H1 (cell line): ENCODE measurements at regions not wholly inside any gene's neighbourhood (a gene's known extent, or its start where the extent isn't known, plus 50 kb on each side); places are given as distances from the start of the nearest gene placed in this dataset.

Experiments
- BRCA1 ChIP-seq: IDR thresholded peaks from 2 replicates; pipeline ENCODE4 v1.6.1; 2012; ENCODE audit warnings: low read depth, low read length, improper control_type of control experiment
- PHF8 ChIP-seq: fragments of 200-600 bp; sonication (generic); conservative IDR thresholded peaks from 2 replicates; pipeline ENCODE4 v1.7.1; 2012; ENCODE audit warnings: low read depth, mild to moderate bottlenecking, inconsistent platforms, low read length, moderate library complexity
- RAD21 ChIP-seq, 2 experiments: IDR thresholded peaks in 1 of 2; conservative IDR thresholded peaks in 1 of 2; 2 replicates each; pipeline ENCODE4 v1.6.1; 2011; ENCODE audit warnings: low read depth in 2 of 2, low read length in 2 of 2, improper control_type of control experiment in 1 of 2, inconsistent platforms in 1 of 2, mild to moderate bottlenecking in 1 of 2, moderate library complexity in 1 of 2
- SIX5 ChIP-seq: IDR thresholded peaks from 2 replicates; pipeline ENCODE4 v1.6.1; 2011; ENCODE audit warnings: mild to moderate bottlenecking, low read depth, low read length
- SP2 ChIP-seq: IDR thresholded peaks from 2 replicates; pipeline ENCODE4 v1.6.1; 2012; ENCODE audit warnings: mild to moderate bottlenecking, low read length, inconsistent platforms

- TF ChIP-seq BRCA1 (no peak), RAD21 (IDR thresholded peaks at IDR 0.05 in 1 of 2, conservative IDR thresholded peaks at IDR 0.05 in 1 of 2; ENCODE audit: low read depth in 2 of 2, low read length in 2 of 2) (no peak), PHF8 (no peak), SP2 (no peak), SIX5 (no peak)
These were observed 158.2 kb downstream of the NUP210 start (continued) for GRCh38 chr3:13261892-13262291.
